ENCODE measurements at regions not wholly inside any gene's neighbourhood (a gene's known extent, or its start where the extent isn't known, plus 50 kb on each side); places are given as distances from the start of the nearest gene placed in this dataset.

- no peak for TF ChIP-seq CTCF (IDR thresholded peaks at IDR 0.05 in 2 of 3, conservative IDR thresholded peaks at IDR 0.05 in 1 of 3; ENCODE audit: borderline replicate concordance in 1 of 3, insufficient read depth in 1 of 3, low read depth in 2 of 3, low read length in 2 of 3)
- no peak for TF ChIP-seq POLR2A (IDR thresholded peaks at IDR 0.05; ENCODE audit: borderline replicate concordance, extremely low read depth, insufficient read depth, insufficient read length)
- TF ChIP-seq RAD21 (IDR thresholded peaks at IDR 0.05; ENCODE audit: low read depth): no peak
- no peak for TF ChIP-seq EZH2 (IDR thresholded peaks at IDR 0.05)
- no peak for TF ChIP-seq POLR2AphosphoS5 (IDR thresholded peaks at IDR 0.05; ENCODE audit: low read depth, low read length)
- no peak for TF ChIP-seq REST (IDR thresholded peaks at IDR 0.05; ENCODE audit: low read depth)
- no peak for TF ChIP-seq ATF3 (IDR thresholded peaks at IDR 0.05)
- TF ChIP-seq SRF (IDR thresholded peaks at IDR 0.05; ENCODE audit: low read depth): no peak
Measured at GRCh38 chr1:201643835-201644104, 104.8 kb downstream of the NAV1 start.
